Heart left ventricle (tissue), 13 donors: ENCODE measurements at regions not wholly inside any gene's neighbourhood (a gene's known extent, or its start where the extent isn't known, plus 50 kb on each side); places are given as distances from the start of the nearest gene placed in this dataset.

Experiments used
- CTCF ChIP-seq, 12 donors: fragments of 200-600 bp; sonication (generic) in 4 of 12; IDR thresholded peaks; one replicate each; pipeline versions ENCODE4 v1.5.0 to v1.8.0; 2018 to 2022; ENCODE audit warnings: antibody characterized with exemption in 12 of 12, mild to moderate bottlenecking in 5 of 12
- POLR2A ChIP-seq, 2 donors: fragments of 450-650 bp; IDR thresholded peaks; one replicate each; pipeline ENCODE4 v1.6.1; 2017; ENCODE audit warnings: antibody characterized with exemption in 2 of 2, mild to moderate bottlenecking in 2 of 2, moderate library complexity in 2 of 2
- donor health status: ischemic (EF 13 %, LVEDD 7.1; RV severe dilation, severe dysfunction).
- donor health status: DM: no; HTN: yes; CAD: no.
- donor health status: DM: no; HTN: no; CAD: no.
- donor health status: ischemic (EF 25% LVEDD 6.9; RV normal size, moderate dysfunction).
- donor health status: ischemic (EF 25% LVEDD 5.7; RV mildly dilated, moderate dysfunction).
- donor health status: ischemic (EF 35%, LVEDD 5.7; RV mildly dilated, moderate dysfunction).
- donor health status: nonischemic (EF 11% LVEDD 7.7; RV severe dilation, severe dysfunction).
- donor health status: DM: yes; HTN: yes; CAD: no.
- donor health status: PGD.
- donor health status: ischemic (EF 29% LVEDD 5.4; RV normal size, mild dysfunction).
- donor health status: nonischemic (EF 23%, LVEDD 6.1; RV moderate dilation, normal function).

DNA sequence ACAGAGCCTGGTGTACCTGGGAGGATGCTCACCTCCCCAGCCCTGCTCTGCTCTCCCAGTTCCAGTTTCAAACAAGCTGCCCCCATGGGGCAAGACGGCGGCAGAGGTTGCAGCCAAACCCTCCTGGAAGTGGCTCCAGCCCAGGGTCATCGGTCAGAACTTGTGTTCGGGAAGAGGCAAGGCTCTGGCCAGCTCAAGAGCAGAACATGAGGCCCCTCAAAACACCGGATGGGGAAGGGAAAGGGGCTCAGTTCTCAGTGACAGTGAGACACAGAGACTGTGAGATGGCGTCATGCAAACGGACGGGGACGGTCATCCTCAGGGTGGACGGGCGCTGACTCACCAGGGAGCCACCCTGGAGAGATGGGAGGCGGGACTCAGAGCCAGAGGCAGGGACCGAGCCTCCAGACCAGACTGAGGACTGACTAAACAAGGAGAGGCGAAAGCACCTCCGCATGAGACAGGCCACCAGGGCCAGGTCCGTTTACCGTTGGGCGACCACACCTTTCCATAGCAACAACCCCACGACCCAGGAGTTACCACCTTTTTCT, 63.9 kb upstream of the GALNT9 start:
- TF ChIP-seq POLR2A (IDR thresholded peaks at IDR 0.05) (no peak), CTCF (IDR thresholded peaks at IDR 0.05) (no peak)
